Thyroid gland (tissue), 4 donors: ENCODE measurements at regions not wholly inside any gene's neighbourhood (a gene's known extent, or its start where the extent isn't known, plus 50 kb on each side); places are given as distances from the start of the nearest gene placed in this dataset.
A peak's percentile ranks its signal among the peaks of the same experiment; 100 is the strongest.

ENCODE experiments used
- DNase-seq, 2 donors: peaks; one replicate each; pipeline ENCODE4 v3.0.0-alpha.2; 2019
- H3K27ac ChIP-seq, 3 donors: fragments of 200-600 bp; sonication (generic); 1 replicate in 2 of 3; 2 replicates in 1 of 3; pipeline ENCODE4 v1.5.1; 2016 to 2019; ENCODE audit warnings: mild to moderate bottlenecking in 1 of 3, moderate library complexity in 1 of 3
- H3K27me3 ChIP-seq: fragments of 200-600 bp; sonication (generic); one replicate; pipeline ENCODE4 v1.5.1; 2019
- H3K36me3 ChIP-seq, 2 donors: fragments of 200-600 bp; sonication (generic); one replicate each; pipeline ENCODE4 v1.5.1; 2016 to 2019
- H3K4me1 ChIP-seq, 2 donors: fragments of 200-600 bp; sonication (generic); one replicate each; pipeline ENCODE4 v1.5.1; 2017 to 2019
- H3K4me3 ChIP-seq, 3 donors: fragments of 200-600 bp; sonication (generic); replicated peaks in 1 of 3; 1 replicate in 2 of 3; 2 replicates in 1 of 3; pipeline ENCODE4 v1.5.1; 2016; ENCODE audit warnings: mild to moderate bottlenecking in 1 of 3
- H3K9me3 ChIP-seq: fragments of 200-600 bp; sonication (generic); one replicate; pipeline ENCODE4 v1.5.1; 2017
- CTCF ChIP-seq, 6 experiments: fragments of 200-600 bp in 3 of 6; fragments of 450-650 bp in 3 of 6; sonication (generic) in 3 of 6; IDR thresholded peaks; one replicate each; pipeline ENCODE4 v1.5.1; 2016 to 2019; ENCODE audit warnings: antibody characterized with exemption in 6 of 6, mild to moderate bottlenecking in 2 of 6, inconsistent platforms in 1 of 6, moderate library complexity in 1 of 6
- POLR2A ChIP-seq, 2 donors: fragments of 450-650 bp; IDR thresholded peaks; one replicate each; pipeline ENCODE4 v1.6.1; 2017; ENCODE audit warnings: antibody characterized with exemption in 2 of 2, mild to moderate bottlenecking in 2 of 2, moderate library complexity in 1 of 2
- WGBS, 2 donors: methylation state at CpG; one replicate each; pipeline ENCODE4 v1.1.5; 2017; 5-methylcytosine and 5-hydroxymethylcytosine counted together
- intact Hi-C: fragments of 100-400 bp; cut with DNase I; formaldehyde crosslinking; loops from one replicate; pipeline ENCODE4 v1.15.1; 2023

GRCh38 chr18:1053331-1054315 lies 149.0 kb downstream of the ADCYAP1 start:
- Histone ChIP-seq H3K27me3 (no peaks in the 10 kb centered on the region), H3K9me3 (no peaks in the 10 kb centered on the region), H3K4me3 (no peak overlapping the region), H3K27ac (no peak overlapping the region), H3K36me3 (no peaks in the 10 kb centered on the region), H3K4me1 (no peaks in the 10 kb centered on the region)
- WGBS, 2 donors: 41 to 51% methylated on average over 5 of the region's 5 CpGs
- no peak for TF ChIP-seq POLR2A (IDR thresholded peaks at IDR 0.05)
- TF ChIP-seq CTCF (IDR thresholded peaks at IDR 0.05): no peak
- intact Hi-C loops: no loop called here
- peak in 1 of 2 donors; percentile 5 for DNase-seq

DNA sequence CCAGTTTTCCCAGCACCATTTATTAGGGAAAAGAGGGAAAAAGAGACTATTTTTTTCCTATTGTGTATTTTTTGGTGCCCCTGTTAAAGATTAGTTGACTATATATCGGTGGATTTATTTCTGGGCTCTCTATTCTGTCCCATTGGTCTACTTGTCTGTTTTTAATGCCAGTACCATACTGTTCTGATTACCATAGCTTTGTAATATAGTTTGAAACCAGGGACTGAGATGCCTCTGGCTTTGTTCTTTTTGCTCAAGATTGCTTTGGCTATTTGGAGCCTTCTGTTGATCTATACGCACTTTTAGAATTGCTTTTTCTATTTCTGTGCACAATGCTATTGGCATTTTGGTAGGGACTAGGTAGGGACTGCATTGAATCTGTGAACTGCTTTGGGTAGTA lies 151.7 kb downstream of the ADCYAP1 start:
- DNase-seq: no peak
- intact Hi-C loops: no loop called here
- H3K4me3 ChIP-seq: no peak overlapping the region
- 87 to 91% methylated on average over 2 of the region's 2 CpGs for WGBS, 2 donors
- no peaks in the 10 kb centered on the region for H3K36me3 ChIP-seq
- TF ChIP-seq POLR2A (IDR thresholded peaks at IDR 0.05) (no peak), CTCF (IDR thresholded peaks at IDR 0.05) (no peak)
- no peaks in the 10 kb centered on the region for H3K4me1 ChIP-seq
- H3K27me3 ChIP-seq: no peaks in the 10 kb centered on the region
- no peak overlapping the region for H3K27ac ChIP-seq
- H3K9me3 ChIP-seq: no peaks in the 10 kb centered on the region

DNA sequence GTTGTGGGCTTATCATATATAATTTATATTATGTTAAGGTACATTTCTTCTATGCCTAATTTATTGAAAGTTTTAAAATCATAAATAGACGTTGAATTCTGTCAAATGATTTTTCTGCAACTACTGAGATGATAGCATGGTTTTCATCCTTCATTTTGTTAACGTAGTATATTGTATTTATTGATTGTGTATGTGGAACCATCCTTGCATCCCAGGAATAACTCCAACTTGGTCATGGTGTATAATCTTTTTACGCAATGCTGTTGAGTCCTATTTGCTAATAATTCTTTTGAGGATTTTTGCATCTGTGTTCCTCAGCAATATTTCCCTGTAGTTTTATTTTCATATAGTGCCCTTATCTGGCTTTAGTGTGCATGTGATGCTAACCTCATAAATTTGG lies 152.7 kb downstream of the ADCYAP1 start:
- H3K27ac ChIP-seq: no peak overlapping the region
- no peaks in the 10 kb centered on the region for H3K4me1 ChIP-seq
- no peaks in the 10 kb centered on the region for H3K36me3 ChIP-seq
- TF ChIP-seq POLR2A (IDR thresholded peaks at IDR 0.05): no peak
- TF ChIP-seq CTCF (IDR thresholded peaks at IDR 0.05): no peak
- no peak overlapping the region for H3K4me3 ChIP-seq
- 92 to 93% methylated on average over 3 of the region's 3 CpGs for WGBS, 2 donors
- DNase-seq: no peak
- no peaks in the 10 kb centered on the region for H3K9me3 ChIP-seq
- intact Hi-C loops: no loop called here
- no peaks in the 10 kb centered on the region for H3K27me3 ChIP-seq

DNA sequence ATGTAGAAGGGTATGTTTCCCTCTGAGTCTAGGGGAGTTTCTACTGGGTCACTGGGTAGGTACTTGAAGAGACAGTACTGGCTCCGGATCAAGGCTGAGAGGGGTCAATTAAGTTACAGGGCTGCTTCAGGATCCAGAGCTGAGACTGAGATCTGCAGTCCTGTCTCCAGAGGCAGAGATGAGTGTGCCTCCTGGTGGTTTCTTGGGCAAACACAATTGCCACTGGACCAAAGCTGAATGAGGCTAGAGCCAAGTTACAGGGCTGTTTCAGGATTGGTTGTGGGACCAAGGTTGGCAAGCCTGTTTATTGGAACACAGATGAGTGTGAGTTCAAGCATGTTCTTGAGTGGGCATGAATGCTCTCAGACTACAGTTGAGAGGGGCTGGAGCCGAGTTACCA lies 157.9 kb downstream of the ADCYAP1 start:
- WGBS, 2 donors: 56 to 60% methylated on average over 2 of the region's 2 CpGs
- Histone ChIP-seq H3K9me3 (no peaks in the 10 kb centered on the region), H3K36me3 (no peaks in the 10 kb centered on the region), H3K27me3 (no peaks in the 10 kb centered on the region), H3K4me3 (no peak overlapping the region), H3K27ac (no peak overlapping the region), H3K4me1 (no peaks in the 10 kb centered on the region)
- DNase-seq: no peak
- intact Hi-C loops: no loop called here
- no peak for TF ChIP-seq CTCF (IDR thresholded peaks at IDR 0.05)

DNA sequence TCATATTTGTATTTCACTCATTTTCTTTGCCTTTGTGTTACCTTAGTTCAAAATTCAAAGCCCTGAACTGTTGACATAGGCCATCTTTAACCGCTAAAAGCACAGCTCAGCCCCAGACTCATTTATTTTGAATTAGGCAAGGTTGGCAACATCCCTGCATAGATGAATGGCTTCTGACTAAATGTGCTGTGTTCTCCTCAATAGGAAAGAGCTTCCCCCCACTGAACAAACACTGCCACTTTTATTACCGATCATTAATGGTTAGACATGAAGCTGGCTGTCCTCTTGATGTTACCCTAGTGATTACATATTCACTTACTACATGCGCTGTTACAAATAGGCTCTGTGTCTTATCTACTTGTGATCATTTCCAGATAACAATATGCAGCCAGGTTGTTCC lies 170.7 kb downstream of the ADCYAP1 start:
- intact Hi-C loops: no loop called here
- Histone ChIP-seq H3K9me3 (no peaks in the 10 kb centered on the region), H3K36me3 (no peaks in the 10 kb centered on the region), H3K27me3 (no peaks in the 10 kb centered on the region), H3K4me3 (no peak overlapping the region), H3K4me1 (no peaks in the 10 kb centered on the region), H3K27ac (no peak overlapping the region)
- TF ChIP-seq POLR2A (IDR thresholded peaks at IDR 0.05) (no peak), CTCF (IDR thresholded peaks at IDR 0.05) (no peak)
- DNase-seq: no peak
- WGBS, 2 donors: 75 to 79% methylated on average over 3 of the region's 3 CpGs
